HG02763 (cell line): ENCODE measurements at regions not wholly inside any gene's neighbourhood (a gene's known extent, or its start where the extent isn't known, plus 50 kb on each side); places are given as distances from the start of the nearest gene placed in this dataset.
"Not testable (repeated sequence)": the region's sequence is repeated elsewhere in the genome, so short reads cannot be mapped to it uniquely, and the experiment has no call there.

Experiments used
- ATAC-seq: cut with Tn5 transposase; IDR thresholded peaks from one replicate; pipeline ENCODE4 v1.9.1; 2021; ENCODE audit warnings: mild to moderate bottlenecking, moderate library complexity; ENCODE audit not compliant: unreplicated experiment

DNA sequence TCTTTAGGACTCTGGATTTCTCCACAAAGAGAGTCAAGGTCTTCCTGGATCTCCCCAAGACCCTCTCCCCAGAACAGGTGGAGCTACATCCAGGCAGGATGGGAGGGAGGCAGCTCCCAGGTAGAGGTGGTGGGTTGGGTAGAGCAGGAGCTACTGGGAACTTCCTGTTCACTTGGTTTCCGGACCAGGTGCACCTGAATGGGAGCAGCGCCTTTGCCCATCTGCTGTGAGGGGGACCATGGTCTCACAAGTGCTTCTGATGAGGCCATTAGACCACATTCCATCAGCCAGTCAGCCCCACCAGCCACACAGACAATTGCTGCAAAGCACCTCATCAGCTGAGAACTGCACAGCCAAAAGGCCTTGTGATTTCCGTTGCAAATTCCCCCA is 188.8 kb downstream of the MATN1 start:
- ATAC-seq, result no peak

- ATAC-seq, result no peak
Observed at GRCh38 chr1:30533796-30534550, 189.4 kb downstream of the MATN1 start.

GRCh38 chr1:30533141-30533540 is 190.2 kb downstream of the MATN1 start:
- ATAC-seq, result no peak

GRCh38 chr1:30532621-30533020 is 190.8 kb downstream of the MATN1 start:
- no peak for ATAC-seq

- ATAC-seq, result no peak
Observed at GRCh38 chr1:30527511-30528140, 195.8 kb downstream of the MATN1 start.

DNA sequence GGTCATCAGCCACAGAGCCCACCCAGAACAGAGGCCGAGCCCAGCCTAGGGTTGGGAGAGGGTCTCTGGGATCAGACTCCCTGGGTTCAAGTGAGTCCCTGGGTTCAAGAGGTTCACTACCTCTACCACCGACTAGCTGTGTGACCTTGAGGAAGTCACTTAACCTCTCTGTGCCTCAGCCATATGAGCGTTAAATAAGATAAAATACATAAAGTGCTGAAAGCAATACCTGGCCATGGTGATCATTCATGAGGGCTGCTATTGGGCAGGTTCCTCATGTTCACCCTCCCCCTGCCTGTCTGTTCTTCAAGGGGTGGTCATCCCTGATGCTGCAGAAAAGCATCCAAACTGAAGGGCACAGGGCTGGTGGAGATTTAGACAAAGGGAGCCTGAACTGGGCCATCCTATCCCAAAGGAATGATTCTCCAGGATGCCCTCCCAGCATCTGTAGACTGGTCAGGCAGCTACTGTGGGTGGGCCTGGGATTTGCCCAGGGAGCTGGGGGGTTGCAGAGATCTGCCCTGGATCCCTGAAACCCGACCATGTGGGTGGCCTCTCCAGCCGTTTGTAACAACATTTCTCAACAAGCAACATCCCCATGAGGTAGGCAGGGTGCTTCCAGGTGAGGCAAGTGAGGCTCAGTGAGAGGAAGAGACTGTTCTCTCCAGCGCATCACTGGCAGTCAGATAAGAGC is 196.6 kb downstream of the MATN1 start:
- no peak for ATAC-seq

- no peak for ATAC-seq
Observed at GRCh38 chr1:30525971-30526651, 197.3 kb downstream of the MATN1 start.

- ATAC-seq, result no peak
Observed at GRCh38 chr1:30525631-30525970, 197.8 kb downstream of the MATN1 start.

GRCh38 chr1:30524840-30525617 is 198.4 kb downstream of the MATN1 start:
- ATAC-seq, result no peak

GRCh38 chr1:30524025-30524555 is 199.3 kb downstream of the MATN1 start:
- not testable (repeated sequence) for ATAC-seq

GRCh38 chr1:30523055-30524020 is 200.0 kb downstream of the MATN1 start:
- no peak for ATAC-seq

DNA sequence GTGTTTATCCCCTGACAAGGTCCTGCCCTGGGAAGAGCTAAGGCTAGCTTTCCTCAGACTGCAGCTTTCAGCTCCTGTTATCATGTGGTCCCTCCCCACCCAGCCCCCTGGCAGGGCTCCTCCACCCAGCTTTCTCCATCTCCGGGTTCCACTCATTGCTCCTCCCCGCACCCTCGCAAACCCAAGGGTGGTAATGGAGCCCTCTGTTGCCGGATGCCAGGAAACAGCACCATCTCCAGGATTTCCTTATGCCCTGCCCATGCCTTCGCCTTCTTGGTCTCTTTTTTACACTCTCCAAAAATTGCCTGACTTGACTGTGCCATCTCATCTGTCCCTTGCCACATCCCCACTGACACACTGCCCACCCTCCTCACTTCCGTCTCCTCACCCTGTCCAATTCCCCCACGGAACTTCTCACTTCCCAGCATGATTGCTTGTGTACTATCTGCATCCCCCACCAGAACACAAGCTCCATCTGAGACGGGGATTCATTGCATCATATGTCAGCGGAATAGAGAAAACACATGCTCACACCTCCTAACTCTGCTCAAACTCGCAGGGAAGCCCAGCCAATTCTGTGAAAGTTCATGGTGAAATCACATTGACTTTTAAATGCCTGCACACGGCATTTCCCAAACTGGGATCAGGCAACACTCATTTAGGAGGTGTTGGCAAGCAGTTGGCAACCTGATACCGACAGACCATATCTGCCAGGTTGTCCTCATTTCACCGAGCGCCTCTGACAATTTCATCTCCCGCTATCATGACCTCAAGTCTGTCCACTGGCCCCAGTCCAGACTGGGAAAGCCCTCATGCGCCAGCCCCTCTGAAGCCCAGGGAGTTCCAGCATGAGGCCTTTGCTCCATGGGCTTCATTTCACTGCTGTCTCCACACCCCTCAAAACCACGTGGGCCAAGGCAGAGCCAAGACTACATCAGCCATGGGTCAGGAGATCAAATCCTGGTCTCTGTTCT is 201.1 kb downstream of the MATN1 start:
- ATAC-seq, result no peak

- ATAC-seq, result no peak
Observed at GRCh38 chr1:30521261-30521865, 202.0 kb downstream of the MATN1 start.

DNA sequence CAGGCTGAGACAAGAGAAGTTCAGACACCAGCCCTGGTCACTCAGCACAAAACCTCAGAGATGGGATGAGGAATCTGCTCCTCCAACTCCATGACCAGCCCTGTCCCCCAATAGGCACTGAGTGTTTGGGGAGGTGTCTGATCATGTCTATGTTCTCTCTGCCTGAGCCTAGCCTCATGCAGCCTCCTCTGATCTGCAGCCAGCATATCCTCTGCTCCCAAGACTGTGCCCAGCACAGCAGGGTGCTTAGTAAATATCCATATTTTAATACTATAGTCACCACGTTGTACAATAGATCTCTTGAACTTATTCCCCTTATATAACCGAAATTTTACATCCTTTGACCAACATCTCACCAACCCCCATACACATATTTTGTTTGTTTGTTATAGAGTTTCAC is 202.9 kb downstream of the MATN1 start:
- no peak for ATAC-seq

DNA sequence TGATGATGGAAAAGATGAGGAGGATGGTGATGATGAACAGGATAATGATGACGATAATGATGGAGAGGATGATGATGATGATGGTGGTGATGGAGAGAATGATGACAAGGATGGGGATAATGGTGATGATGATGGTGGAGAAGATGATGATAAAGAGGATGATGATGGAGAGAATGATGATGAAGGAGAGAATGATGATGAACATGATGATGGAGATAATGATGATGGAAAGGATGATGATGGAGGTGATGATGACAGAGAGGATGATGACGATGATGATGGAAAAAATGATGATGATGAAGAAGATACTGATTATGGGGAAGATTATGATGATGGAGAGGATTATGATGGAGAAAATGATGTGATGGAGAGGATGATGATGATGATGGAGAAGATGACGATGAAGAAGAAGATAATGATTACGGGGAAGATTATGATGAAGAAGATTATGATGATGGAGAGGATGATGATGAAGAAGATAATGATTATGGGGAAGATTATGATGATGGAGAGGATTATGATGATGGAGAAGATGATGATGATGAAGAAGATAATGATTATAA is 204.1 kb downstream of the MATN1 start:
- ATAC-seq, result no peak

GRCh38 chr1:30518696-30519095 is 204.7 kb downstream of the MATN1 start:
- ATAC-seq, result no peak

DNA sequence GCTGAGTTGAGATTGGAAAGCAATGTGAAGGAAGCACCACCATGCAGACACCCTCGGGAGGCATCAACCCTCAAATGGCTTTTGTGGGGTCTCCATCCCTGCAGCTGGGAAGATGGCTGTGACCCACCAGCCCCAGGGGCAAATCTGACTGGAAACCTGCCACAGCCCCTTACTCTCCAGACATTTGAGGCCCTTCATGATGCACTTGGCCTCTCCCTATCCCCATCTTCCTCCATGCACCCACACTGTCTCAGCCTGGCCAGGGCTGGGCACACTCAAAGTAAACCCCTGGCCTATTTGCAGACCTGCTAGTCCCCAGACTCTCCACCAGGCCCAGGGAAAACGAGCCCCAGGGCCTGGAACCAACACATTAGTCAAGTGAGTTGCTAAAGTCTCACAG is 205.2 kb downstream of the MATN1 start:
- no peak for ATAC-seq

- not testable (repeated sequence) for ATAC-seq
Observed at GRCh38 chr1:30517666-30518065, 205.7 kb downstream of the MATN1 start.
